ENCODE measurements at regions not wholly inside any gene's neighbourhood (a gene's known extent, or its start where the extent isn't known, plus 50 kb on each side); places are given as distances from the start of the nearest gene placed in this dataset.

- DNase-seq (ENCODE audit: low read depth) = no peak
Measured at GRCh38 chr2:16022548-16023240, 82.3 kb downstream of the MYCN start.

- no peak for DNase-seq (ENCODE audit: low read depth)
Measured at GRCh38 chr2:16021611-16022363, 81.4 kb downstream of the MYCN start.

GRCh38 chr2:16020389-16021008 is 80.1 kb downstream of the MYCN start:
- DNase-seq (ENCODE audit: low read depth) = no peak

GRCh38 chr2:16019617-16020351 is 79.4 kb downstream of the MYCN start:
- DNase-seq (ENCODE audit: low read depth) = no peak

GRCh38 chr2:16019060-16019480 is 78.7 kb downstream of the MYCN start:
- no peak for DNase-seq (ENCODE audit: low read depth)

GRCh38 chr2:16018277-16019059 is 78.1 kb downstream of the MYCN start:
- DNase-seq (ENCODE audit: low read depth) = no peak

GRCh38 chr2:16016282-16016681 is 75.9 kb downstream of the MYCN start:
- DNase-seq (ENCODE audit: low read depth) = no peak

- DNase-seq (ENCODE audit: low read depth) = no peak
Measured at GRCh38 chr2:16015903-16016265, 75.5 kb downstream of the MYCN start.

- DNase-seq (ENCODE audit: low read depth) = no peak
Measured at GRCh38 chr2:16015210-16015902, 75.0 kb downstream of the MYCN start.

GRCh38 chr2:16014802-16015201 is 74.5 kb downstream of the MYCN start:
- DNase-seq (ENCODE audit: low read depth) = no peak

GRCh38 chr2:16014041-16014787 is 73.9 kb downstream of the MYCN start:
- no peak for DNase-seq (ENCODE audit: low read depth)

GRCh38 chr2:16013359-16013911 is 73.1 kb downstream of the MYCN start:
- no peak for DNase-seq (ENCODE audit: low read depth)

- no peak for DNase-seq (ENCODE audit: low read depth)
Measured at GRCh38 chr2:16012626-16013358, 72.4 kb downstream of the MYCN start.

GRCh38 chr2:16012029-16012596 is 71.8 kb downstream of the MYCN start:
- DNase-seq (ENCODE audit: low read depth) = no peak

GRCh38 chr2:16011621-16011960 is 71.2 kb downstream of the MYCN start:
- no peak for DNase-seq (ENCODE audit: low read depth)

- no peak for DNase-seq (ENCODE audit: low read depth)
Measured at GRCh38 chr2:16010951-16011620, 70.7 kb downstream of the MYCN start.

- no peak for DNase-seq (ENCODE audit: low read depth)
Measured at GRCh38 chr2:16010011-16010410, 69.7 kb downstream of the MYCN start.

- no peak for DNase-seq (ENCODE audit: low read depth)
Measured at GRCh38 chr2:16009560-16009959, 69.2 kb downstream of the MYCN start.

- no peak for DNase-seq (ENCODE audit: low read depth)
Measured at GRCh38 chr2:16008856-16009255, 68.5 kb downstream of the MYCN start.

All from stimulated activated CD8-positive, alpha-beta memory T cell treated with anti-CD3 and anti-CD28 coated beads, Interleukin-15, amount 100 ng/mL, for 1 hour (primary cell).